ENCODE measurements at regions not wholly inside any gene's neighbourhood (a gene's known extent, or its start where the extent isn't known, plus 50 kb on each side); places are given as distances from the start of the nearest gene placed in this dataset.

- no peaks in the 10 kb centered on the region for H3K4me1 Mint-ChIP-seq (ENCODE audit: low read depth, unreplicated experiment)
- H3K9me3 Mint-ChIP-seq (ENCODE audit: unreplicated experiment) = no peaks in the 10 kb centered on the region
- H3K4me3 Mint-ChIP-seq (ENCODE audit: unreplicated experiment) = no peak overlapping the region
- Histone ChIP-seq H4K20me1 (ENCODE audit: insufficient read depth, low read length) (no peaks in the 10 kb centered on the region), H3K4me3 (ENCODE audit: insufficient read depth, low read depth, low read length) (no peak overlapping the region), H3K36me3 (ENCODE audit: insufficient read depth, low read length) (no peaks in the 10 kb centered on the region), H3K4me1 (ENCODE audit: insufficient read depth, low read length) (no peaks in the 10 kb centered on the region), H3K27me3 (ENCODE audit: insufficient read depth, low read length) (no peaks in the 10 kb centered on the region), H2AFZ (ENCODE audit: low read depth, low read length) (no peak overlapping the region), H3K27ac (ENCODE audit: low read depth, low read length) (no peak overlapping the region), H3K9ac (ENCODE audit: low read length) (no peak overlapping the region), H3K4me2 (ENCODE audit: low read length) (no peak overlapping the region), H3K79me2 (ENCODE audit: insufficient read depth, low read length) (no peaks in the 10 kb centered on the region), H3K9me3 (ENCODE audit: insufficient read depth, low read depth, low read length) (no peaks in the 10 kb centered on the region)
- FAIRE-seq = no peak
- no peak overlapping the region for H3K27ac Mint-ChIP-seq (ENCODE audit: unreplicated experiment)
- DNase-seq (ENCODE audit: low read depth) = no peak
- no peaks in the 10 kb centered on the region for H3K27me3 Mint-ChIP-seq (ENCODE audit: low read depth, unreplicated experiment)
- H3K36me3 Mint-ChIP-seq (ENCODE audit: low read depth, unreplicated experiment) = no peaks in the 10 kb centered on the region
- TF ChIP-seq CTCF (IDR thresholded peaks at IDR 0.05; ENCODE audit: insufficient read depth, low read depth, low read length) (no peak), EZH2 (IDR thresholded peaks at IDR 0.05; ENCODE audit: insufficient read depth, low read length) (no peak)
These were observed 207.7 kb upstream of the LRRC4C start for GRCh38 chr11:41666951-41667653.

- FAIRE-seq (no peak), DNase-seq (ENCODE audit: low read depth) (no peak)
- Mint-ChIP-seq H3K4me3 (ENCODE audit: unreplicated experiment) (no peak overlapping the region), H3K36me3 (ENCODE audit: low read depth, unreplicated experiment) (no peaks in the 10 kb centered on the region), H3K27me3 (ENCODE audit: low read depth, unreplicated experiment) (no peaks in the 10 kb centered on the region), H3K9me3 (ENCODE audit: unreplicated experiment) (no peaks in the 10 kb centered on the region), H3K27ac (ENCODE audit: unreplicated experiment) (no peak overlapping the region), H3K4me1 (ENCODE audit: low read depth, unreplicated experiment) (no peaks in the 10 kb centered on the region)
- Histone ChIP-seq H3K27ac (ENCODE audit: low read depth, low read length) (no peak overlapping the region), H2AFZ (ENCODE audit: low read depth, low read length) (no peak overlapping the region), H4K20me1 (ENCODE audit: insufficient read depth, low read length) (no peaks in the 10 kb centered on the region), H3K9me3 (ENCODE audit: insufficient read depth, low read depth, low read length) (no peaks in the 10 kb centered on the region), H3K27me3 (ENCODE audit: insufficient read depth, low read length) (no peaks in the 10 kb centered on the region), H3K36me3 (ENCODE audit: insufficient read depth, low read length) (no peaks in the 10 kb centered on the region), H3K9ac (ENCODE audit: low read length) (no peak overlapping the region), H3K79me2 (ENCODE audit: insufficient read depth, low read length) (no peaks in the 10 kb centered on the region), H3K4me1 (ENCODE audit: insufficient read depth, low read length) (no peaks in the 10 kb centered on the region), H3K4me2 (ENCODE audit: low read length) (no peak overlapping the region), H3K4me3 (ENCODE audit: insufficient read depth, low read depth, low read length) (no peak overlapping the region)
- TF ChIP-seq CTCF (IDR thresholded peaks at IDR 0.05; ENCODE audit: insufficient read depth, low read depth, low read length) (no peak), EZH2 (IDR thresholded peaks at IDR 0.05; ENCODE audit: insufficient read depth, low read length) (no peak)
These were observed 215.8 kb upstream of the LRRC4C start for GRCh38 chr11:41675205-41675604.

- FAIRE-seq = no peak
- TF ChIP-seq CTCF (IDR thresholded peaks at IDR 0.05; ENCODE audit: insufficient read depth, low read depth, low read length) (no peak), EZH2 (IDR thresholded peaks at IDR 0.05; ENCODE audit: insufficient read depth, low read length) (no peak)
- Mint-ChIP-seq H3K4me1 (ENCODE audit: low read depth, unreplicated experiment) (peaks cover 18% of the 10 kb centered on the region), H3K9me3 (ENCODE audit: unreplicated experiment) (peaks cover 3% of the 10 kb centered on the region), H3K27ac (ENCODE audit: unreplicated experiment) (no peak overlapping the region), H3K27me3 (ENCODE audit: low read depth, unreplicated experiment) (no peaks in the 10 kb centered on the region), H3K36me3 (ENCODE audit: low read depth, unreplicated experiment) (no peaks in the 10 kb centered on the region), H3K4me3 (ENCODE audit: unreplicated experiment) (no peak overlapping the region)
- Histone ChIP-seq H3K9me3 (ENCODE audit: insufficient read depth, low read depth, low read length) (no peaks in the 10 kb centered on the region), H3K9ac (ENCODE audit: low read length) (no peak overlapping the region), H3K79me2 (ENCODE audit: insufficient read depth, low read length) (no peaks in the 10 kb centered on the region), H3K4me3 (ENCODE audit: insufficient read depth, low read depth, low read length) (no peak overlapping the region), H3K4me1 (ENCODE audit: insufficient read depth, low read length) (no peaks in the 10 kb centered on the region), H3K27ac (ENCODE audit: low read depth, low read length) (no peak overlapping the region), H3K36me3 (ENCODE audit: insufficient read depth, low read length) (no peaks in the 10 kb centered on the region), H3K27me3 (ENCODE audit: insufficient read depth, low read length) (no peaks in the 10 kb centered on the region), H3K4me2 (ENCODE audit: low read length) (no peak overlapping the region), H2AFZ (ENCODE audit: low read depth, low read length) (no peak overlapping the region), H4K20me1 (ENCODE audit: insufficient read depth, low read length) (no peaks in the 10 kb centered on the region)
- no peak for DNase-seq (ENCODE audit: low read depth)
These were observed 253.6 kb upstream of the LRRC4C start for GRCh38 chr11:41713030-41713429.
